Suppressor macrophage (primary cell): ENCODE measurements at regions not wholly inside any gene's neighbourhood (a gene's known extent, or its start where the extent isn't known, plus 50 kb on each side); places are given as distances from the start of the nearest gene placed in this dataset.
"Not testable (repeated sequence)": the region's sequence is repeated elsewhere in the genome, so short reads cannot be mapped to it uniquely, and the experiment has no call there.

ENCODE experiments used
- DNase-seq, 4 experiments: peaks; one replicate each; pipeline ENCODE4 v3.0.0-alpha.2; 2020 to 2022

- DNase-seq = no peak
Observed at GRCh38 chr1:47688461-47689296, 250.8 kb downstream of the FOXD2 start.

- DNase-seq = no peak
Observed at GRCh38 chr1:47689894-47690293, 252.1 kb downstream of the FOXD2 start.

- no peak for DNase-seq
Observed at GRCh38 chr1:47690341-47691250, 252.8 kb downstream of the FOXD2 start.

- DNase-seq = not testable (repeated sequence)
Observed at GRCh38 chr1:47691293-47691692, 253.4 kb downstream of the FOXD2 start.

- DNase-seq = no peak
Observed at GRCh38 chr1:47692196-47692595, 254.4 kb downstream of the FOXD2 start.

GRCh38 chr1:47693115-47693514 lies 255.3 kb downstream of the FOXD2 start:
- DNase-seq = no peak

GRCh38 chr1:47694011-47694890 lies 256.4 kb downstream of the FOXD2 start:
- DNase-seq = no peak

- no peak for DNase-seq
Observed at GRCh38 chr1:47696404-47696736, 258.5 kb downstream of the FOXD2 start.

- DNase-seq = no peak
Observed at GRCh38 chr1:47696737-47697441, 259.0 kb downstream of the FOXD2 start.

GRCh38 chr1:47697616-47698335 lies 259.9 kb downstream of the FOXD2 start:
- DNase-seq = no peak

- no peak for DNase-seq
Observed at GRCh38 chr1:47699492-47700235, 261.8 kb downstream of the FOXD2 start.

GRCh38 chr1:47701283-47701682 lies 263.4 kb downstream of the FOXD2 start:
- no peak for DNase-seq

GRCh38 chr1:47701741-47702515 lies 264.1 kb downstream of the FOXD2 start:
- peak in 1 of 4 experiments; percentile 15 for DNase-seq

GRCh38 chr1:47703156-47703825 lies 265.4 kb downstream of the FOXD2 start:
- no peak for DNase-seq

GRCh38 chr1:47703981-47704596 lies 266.2 kb downstream of the FOXD2 start:
- DNase-seq = peak in 1 of 4 experiments; percentile 14

GRCh38 chr1:47705517-47706130 lies 267.8 kb downstream of the FOXD2 start:
- DNase-seq = no peak

- DNase-seq = no peak
Observed at GRCh38 chr1:47707503-47707902, 269.7 kb downstream of the FOXD2 start.

- DNase-seq = no peak
Observed at GRCh38 chr1:47708019-47708535, 270.2 kb downstream of the FOXD2 start.
